Stomach (tissue), 4 donors: ENCODE measurements at regions not wholly inside any gene's neighbourhood (a gene's known extent, or its start where the extent isn't known, plus 50 kb on each side); places are given as distances from the start of the nearest gene placed in this dataset.

Experiments
- CTCF ChIP-seq, 7 experiments: fragments of 450-650 bp in 4 of 7; fragments of 200-600 bp in 3 of 7; sonication (generic) in 3 of 7; IDR thresholded peaks; one replicate each; pipeline ENCODE4 v1.5.1; 2016 to 2019; ENCODE audit warnings: antibody characterized with exemption in 7 of 7, control low read depth in 2 of 7, mild to moderate bottlenecking in 1 of 7
- POLR2A ChIP-seq, 4 donors: fragments of 450-650 bp; IDR thresholded peaks; one replicate each; pipeline ENCODE4 v1.6.1; 2016; ENCODE audit warnings: antibody characterized with exemption in 4 of 4, control low read depth in 2 of 4, mild to moderate bottlenecking in 1 of 4, moderate library complexity in 1 of 4
- POLR2AphosphoS5 ChIP-seq, 3 donors: sonication (generic); formaldehyde crosslinking; IDR thresholded peaks; one replicate each; pipeline ENCODE4 v1.6.1; 2016; ENCODE audit warnings: antibody characterized with exemption in 3 of 3

- no peak for TF ChIP-seq CTCF (IDR thresholded peaks at IDR 0.05)
- no peak for TF ChIP-seq POLR2AphosphoS5 (IDR thresholded peaks at IDR 0.05)
- no peak for TF ChIP-seq POLR2A (IDR thresholded peaks at IDR 0.05)
Measured at GRCh38 chr3:182514236-182514964, 278.9 kb upstream of the ATP11B start.
